ENCODE measurements at regions not wholly inside any gene's neighbourhood (a gene's known extent, or its start where the extent isn't known, plus 50 kb on each side); places are given as distances from the start of the nearest gene placed in this dataset.

DNA sequence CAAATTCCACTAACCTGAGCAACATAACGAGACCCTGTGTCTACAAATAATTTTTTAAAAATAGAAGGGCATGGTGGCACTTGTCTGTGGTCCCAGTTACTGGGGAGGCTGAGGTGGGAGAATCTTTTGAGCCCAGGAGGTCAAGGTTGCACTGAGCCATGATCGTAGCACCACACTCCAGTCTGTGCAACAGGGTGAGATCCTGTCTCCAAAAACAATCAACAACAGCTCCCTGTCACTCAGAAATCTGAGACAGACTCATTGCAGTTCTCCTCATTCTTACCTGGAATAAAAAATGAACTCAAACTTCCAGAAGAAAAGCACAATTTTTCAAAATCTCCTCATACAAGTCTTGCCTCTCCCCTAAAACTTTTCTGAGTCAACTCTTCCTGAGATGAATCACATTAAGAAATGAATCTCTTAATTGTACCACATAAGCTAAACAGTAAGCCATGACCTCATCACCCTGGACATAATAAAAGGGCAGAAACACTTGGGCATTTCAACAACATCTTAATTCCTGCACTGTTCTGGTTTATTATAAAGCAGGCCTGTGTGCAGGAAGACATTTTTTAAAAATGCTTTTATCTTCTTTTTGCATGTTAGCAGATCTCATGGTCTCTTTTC, 214.3 kb upstream of the CDKN3 start:
- no peak for DNase-seq
- H3K9me3 ChIP-seq: no peaks in the 10 kb centered on the region
- H3K4me1 ChIP-seq: no peaks in the 10 kb centered on the region
- intact Hi-C loops (cut with DNase I): loop anchor here in 3 of 10 donors (10.0 kb wide), 3 partner anchors 132 to 162 kb away; no protein-coding TSS in a partner anchor
- H3K27me3 ChIP-seq: peaks cover 0 to 3% (median 0%) of the 10 kb centered on the region in 7 donors
- no peak overlapping the region for H3K27ac ChIP-seq
- H3K4me3 ChIP-seq: no peak overlapping the region
- TF ChIP-seq, protein P1, sequence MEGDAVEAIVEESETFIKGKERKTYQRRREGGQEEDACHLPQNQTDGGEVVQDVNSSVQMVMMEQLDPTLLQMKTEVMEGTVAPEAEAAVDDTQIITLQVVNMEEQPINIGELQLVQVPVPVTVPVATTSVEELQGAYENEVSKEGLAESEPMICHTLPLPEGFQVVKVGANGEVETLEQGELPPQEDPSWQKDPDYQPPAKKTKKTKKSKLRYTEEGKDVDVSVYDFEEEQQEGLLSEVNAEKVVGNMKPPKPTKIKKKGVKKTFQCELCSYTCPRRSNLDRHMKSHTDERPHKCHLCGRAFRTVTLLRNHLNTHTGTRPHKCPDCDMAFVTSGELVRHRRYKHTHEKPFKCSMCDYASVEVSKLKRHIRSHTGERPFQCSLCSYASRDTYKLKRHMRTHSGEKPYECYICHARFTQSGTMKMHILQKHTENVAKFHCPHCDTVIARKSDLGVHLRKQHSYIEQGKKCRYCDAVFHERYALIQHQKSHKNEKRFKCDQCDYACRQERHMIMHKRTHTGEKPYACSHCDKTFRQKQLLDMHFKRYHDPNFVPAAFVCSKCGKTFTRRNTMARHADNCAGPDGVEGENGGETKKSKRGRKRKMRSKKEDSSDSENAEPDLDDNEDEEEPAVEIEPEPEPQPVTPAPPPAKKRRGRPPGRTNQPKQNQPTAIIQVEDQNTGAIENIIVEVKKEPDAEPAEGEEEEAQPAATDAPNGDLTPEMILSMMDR (IDR thresholded peaks at IDR 0.05): no peak
- no peaks in the 10 kb centered on the region for H3K36me3 ChIP-seq
- WGBS, 2 donors: 85 to 87% methylated on average over 2 of the region's 2 CpGs
- no peak for ATAC-seq

DNA sequence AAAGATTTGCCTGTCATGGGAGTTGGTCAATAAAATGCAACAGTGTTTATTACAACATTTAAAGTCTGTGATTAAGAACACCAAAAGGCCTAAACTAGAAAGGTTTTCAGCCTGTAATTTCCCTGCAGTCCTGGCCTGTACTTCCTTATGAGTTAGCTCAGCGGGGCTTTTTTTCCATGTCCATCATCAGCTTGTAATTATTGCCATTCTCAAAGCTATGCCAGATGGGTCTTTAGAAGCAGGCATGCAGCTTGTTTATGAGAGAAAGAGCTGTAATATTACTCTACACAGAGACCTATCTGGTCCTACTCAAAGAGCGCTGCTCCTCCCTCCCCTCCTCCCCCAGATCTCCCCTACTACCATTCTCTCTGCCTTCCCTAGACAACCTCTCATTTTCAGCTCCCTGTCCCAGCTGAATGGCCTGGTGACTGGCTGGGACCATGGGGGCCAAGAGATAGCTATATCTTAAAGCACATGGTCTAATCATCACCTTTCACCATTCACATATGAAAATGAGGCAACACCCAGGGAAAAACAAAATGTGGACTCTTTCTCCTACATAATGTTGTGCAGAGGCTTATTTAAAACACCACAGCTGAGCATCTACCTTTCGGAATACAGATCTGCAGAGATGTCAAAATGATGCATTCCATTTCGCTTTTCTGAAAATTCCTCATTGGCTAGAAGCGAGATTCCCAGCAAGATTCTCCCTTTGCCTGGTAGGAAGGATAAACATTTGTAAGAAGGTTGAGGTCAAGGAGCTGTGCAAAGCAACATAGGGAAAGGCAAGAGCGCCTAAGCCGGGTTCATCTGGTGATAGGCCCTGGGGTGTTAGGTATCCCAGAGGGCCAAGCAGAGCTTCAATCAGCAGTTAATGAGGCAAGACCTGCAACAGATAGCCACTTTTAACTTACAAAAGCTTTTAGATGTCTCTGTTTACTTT, 209.7 kb upstream of the CDKN3 start:
- no peak for DNase-seq
- ATAC-seq: no peak
- intact Hi-C loops (cut with DNase I): loop anchor here in 3 of 10 donors (10.0 kb wide), 3 partner anchors 128 to 158 kb away; no protein-coding TSS in a partner anchor
- Histone ChIP-seq H3K27me3 (no peaks in the 10 kb centered on the region), H3K27ac (no peak overlapping the region), H3K4me3 (no peak overlapping the region), H3K4me1 (peaks cover 0 to 12% (median 0%) of the 10 kb centered on the region in 9 donors), H3K9me3 (no peaks in the 10 kb centered on the region), H3K36me3 (no peaks in the 10 kb centered on the region)
- TF ChIP-seq, protein P1 (IDR thresholded peaks at IDR 0.05): no peak
- WGBS, 2 donors: 91% methylated on average over 7 of the region's 7 CpGs

DNA sequence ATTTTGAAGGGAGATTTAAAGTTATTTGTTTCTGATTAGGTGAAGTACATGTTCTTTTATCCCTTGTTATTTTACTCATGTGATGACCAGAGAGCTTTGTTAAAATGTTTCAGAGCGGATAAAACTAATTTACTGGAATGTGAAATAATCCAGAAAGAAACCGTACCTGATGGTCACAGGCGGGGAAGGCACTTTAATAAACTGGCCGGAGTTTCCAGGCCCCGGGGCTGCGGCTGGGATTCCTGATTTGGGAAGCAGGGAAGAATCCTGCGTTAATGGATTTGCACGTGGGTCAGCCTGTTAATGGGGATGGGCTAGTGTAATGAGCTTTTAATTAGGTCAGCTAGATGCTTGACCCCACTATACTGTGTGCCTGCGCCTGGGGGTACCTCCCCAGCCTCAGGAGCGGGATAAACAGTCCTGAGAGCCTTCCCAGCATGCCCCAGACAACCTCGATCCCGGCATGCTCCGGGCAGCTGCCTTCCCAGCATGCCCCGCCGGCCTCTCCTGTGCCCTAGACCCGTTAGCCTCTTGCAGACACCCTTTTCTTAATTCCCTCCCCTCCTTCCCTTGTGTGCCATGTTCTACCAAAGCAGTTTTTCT, 208.6 kb upstream of the CDKN3 start:
- H3K27ac ChIP-seq: no peak overlapping the region
- intact Hi-C loops (cut with DNase I): loop anchor here in 3 of 10 donors (10.0 kb wide), 3 partner anchors 127 to 157 kb away; no protein-coding TSS in a partner anchor
- no peaks in the 10 kb centered on the region for H3K9me3 ChIP-seq
- no peaks in the 10 kb centered on the region for H3K27me3 ChIP-seq
- H3K4me3 ChIP-seq: no peak overlapping the region
- DNase-seq: no peak
- ATAC-seq: no peak
- no peaks in the 10 kb centered on the region for H3K36me3 ChIP-seq
- 82 to 89% methylated on average over 16 of the region's 16 CpGs for WGBS, 2 donors
- H3K4me1 ChIP-seq: peaks cover 0 to 12% (median 0%) of the 10 kb centered on the region in 9 donors
- TF ChIP-seq, protein P1 (IDR thresholded peaks at IDR 0.05): no peak

DNA sequence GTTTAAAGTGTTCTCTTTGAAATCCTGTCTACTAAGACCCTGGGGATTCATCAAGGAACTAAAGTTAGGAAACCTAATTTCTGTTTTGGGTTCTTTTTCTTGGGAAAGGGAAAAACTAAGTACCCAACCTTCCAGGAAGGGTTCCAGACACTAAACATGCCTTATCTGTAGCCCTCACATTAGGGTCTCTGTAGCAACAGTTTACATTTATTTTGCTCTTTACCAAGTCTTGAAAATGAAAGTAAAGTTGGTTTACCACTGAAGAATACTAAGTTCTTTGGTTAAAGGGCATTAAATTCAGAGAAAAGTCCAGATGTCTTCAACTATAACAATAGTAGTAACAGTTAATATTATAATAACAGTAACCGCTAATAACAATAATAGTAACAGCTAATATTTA, 207.5 kb upstream of the CDKN3 start:
- H3K9me3 ChIP-seq: no peaks in the 10 kb centered on the region
- H3K4me1 ChIP-seq: peaks cover 0 to 12% (median 0%) of the 10 kb centered on the region in 9 donors
- peak overlapping the region in 1 of 10 donors; percentile 20 for H3K27ac ChIP-seq
- H3K4me3 ChIP-seq: no peak overlapping the region
- DNase-seq (no peak), ATAC-seq (no peak)
- H3K27me3 ChIP-seq: no peaks in the 10 kb centered on the region
- TF ChIP-seq, protein P1 (IDR thresholded peaks at IDR 0.05): no peak
- 95 to 97% methylated on average over 1 of the region's 1 CpG for WGBS, 2 donors
- intact Hi-C loops (cut with DNase I): loop anchor here in 3 of 10 donors (10.0 kb wide), 3 partner anchors 125 to 155 kb away; no protein-coding TSS in a partner anchor
- H3K36me3 ChIP-seq: no peaks in the 10 kb centered on the region

Measured in heart right ventricle (tissue), 16 donors.